A673 (cell line): ENCODE measurements at regions not wholly inside any gene's neighbourhood (a gene's known extent, or its start where the extent isn't known, plus 50 kb on each side); places are given as distances from the start of the nearest gene placed in this dataset.

Experiments
- BruUV-seq: library from RNA; stranded (reverse); fragments of 400-500 nt; replicated peaks from 2 replicates; lab custom pipeline; 2021; lab: Mats Ljungman, UMichigan
- CTCF ChIA-PET: fragments of 300-600 bp; sonication (Branson Sonifier 250); formaldehyde crosslinking; loops from one replicate; lab custom pipeline; 2022; ENCODE audit warnings: antibody characterized with exemption; lab: Charles Lee
- POLR2A ChIA-PET: fragments of 300-600 bp; sonication (Branson Sonifier 250); formaldehyde crosslinking; loops from one replicate; lab custom pipeline; 2022; ENCODE audit warnings: antibody characterized with exemption; ENCODE audit not compliant: low non-redundant PET; lab: Charles Lee
- DNase-seq: peaks from one replicate; pipeline ENCODE4 v3.0.0-alpha.2; 2015; ENCODE audit warnings: low spot score
- H3K27ac ChIP-seq: fragments of 200-600 bp; sonication (generic); 2 replicates; pipeline ENCODE4 v1.5.1; 2016; ENCODE audit warnings: mixed run types, low read depth, mild to moderate bottlenecking, mixed read lengths, antibody characterized with exemption, low read length; ENCODE audit not compliant: poor library complexity, severe bottlenecking
- H3K27me3 ChIP-seq: fragments of 200-600 bp; sonication (generic); replicated peaks from 2 replicates; pipeline ENCODE4 v1.6.1; 2017; ENCODE audit warnings: mixed run types, low read depth, mild to moderate bottlenecking, mixed read lengths, antibody characterized with exemption, low read length; ENCODE audit not compliant: insufficient read depth, poor library complexity
- H3K36me3 ChIP-seq: fragments of 200-600 bp; sonication (generic); 2 replicates; pipeline ENCODE4 v1.6.1; 2016; ENCODE audit warnings: mixed run types, mild to moderate bottlenecking, mixed read lengths, antibody characterized with exemption, low read length; ENCODE audit not compliant: insufficient read depth, poor library complexity, severe bottlenecking
- H3K4me1 ChIP-seq: fragments of 200-600 bp; sonication (generic); 2 replicates; pipeline ENCODE4 v1.6.1; 2017; ENCODE audit warnings: mixed run types, mild to moderate bottlenecking, mixed read lengths, antibody characterized with exemption, low read length; ENCODE audit not compliant: insufficient read depth, poor library complexity, severe bottlenecking
- H3K4me3 ChIP-seq: fragments of 200-600 bp; sonication (generic); 2 replicates; pipeline ENCODE4 v1.5.1; 2016; ENCODE audit warnings: low read depth, mixed run types, mild to moderate bottlenecking, mixed read lengths, low read length; ENCODE audit not compliant: poor library complexity, severe bottlenecking
- H3K9me3 ChIP-seq: fragments of 200-600 bp; sonication (generic); 2 replicates; pipeline ENCODE4 v1.6.1; 2016; ENCODE audit warnings: mixed run types, low read depth, mild to moderate bottlenecking, mixed read lengths, antibody characterized with exemption, low read length; ENCODE audit not compliant: poor library complexity, severe bottlenecking
- CTCF ChIP-seq: fragments of 300-800, 200-600 bp; sonication (generic); conservative IDR thresholded peaks from 2 replicates; pipeline ENCODE4 v1.5.1; 2017; ENCODE audit warnings: low read depth, mild to moderate bottlenecking, antibody characterized with exemption, low read length, moderate library complexity, mixed read lengths
- EZH2 ChIP-seq: fragments of 200-600 bp; sonication (generic); IDR thresholded peaks from 2 replicates; pipeline ENCODE4 v1.6.1; 2017; ENCODE audit warnings: borderline replicate concordance, low read depth, mild to moderate bottlenecking, mixed read lengths, antibody characterized with exemption, low read length; ENCODE audit not compliant: poor library complexity, severe bottlenecking
- intact Hi-C: fragments of 100-400 bp; cut with micrococcal nuclease; formaldehyde crosslinking; loops from one replicate; pipeline ENCODE4 v1.10.0; 2022; ENCODE audit not compliant: unreplicated experiment

GRCh38 chr1:25129380-25129779, 102.9 kb downstream of the SYF2 start:
- Histone ChIP-seq H3K27me3 (no peaks in the 10 kb centered on the region), H3K4me1 (no peaks in the 10 kb centered on the region), H3K4me3 (no peak overlapping the region), H3K27ac (no peak overlapping the region), H3K9me3 (no peaks in the 10 kb centered on the region), H3K36me3 (no peaks in the 10 kb centered on the region)
- ChIA-PET POLR2A (no interaction called here), CTCF (interaction anchor here (0.6 kb wide), 2 partner anchors 9 to 659 kb away, joined by 4 to 5 read pairs; no protein-coding TSS in a partner anchor)
- intact Hi-C loops: no loop called here
- TF ChIP-seq CTCF (no peak), EZH2 (no peak)
- DNase-seq: no peak
- no TSS peak for BruUV-seq

GRCh38 chr1:25128121-25128621, 104.1 kb downstream of the SYF2 start:
- CTCF ChIA-PET: no interaction called here
- H3K27ac ChIP-seq: no peak overlapping the region
- no peak for DNase-seq
- no peak overlapping the region for H3K4me3 ChIP-seq
- BruUV-seq: no TSS peak
- POLR2A ChIA-PET: no interaction called here
- intact Hi-C loops: no loop called here
- H3K36me3 ChIP-seq: no peaks in the 10 kb centered on the region
- no peak for TF ChIP-seq EZH2
- no peak for TF ChIP-seq CTCF
- no peaks in the 10 kb centered on the region for H3K4me1 ChIP-seq
- H3K9me3 ChIP-seq: no peaks in the 10 kb centered on the region
- H3K27me3 ChIP-seq: no peaks in the 10 kb centered on the region

- no peak for TF ChIP-seq EZH2
- TF ChIP-seq CTCF: no peak
- no peak overlapping the region for H3K4me3 ChIP-seq
- intact Hi-C loops: no loop called here
- H3K27me3 ChIP-seq: no peaks in the 10 kb centered on the region
- H3K9me3 ChIP-seq: no peaks in the 10 kb centered on the region
- POLR2A ChIA-PET: no interaction called here
- no peak for DNase-seq
- H3K4me1 ChIP-seq: no peaks in the 10 kb centered on the region
- no peaks in the 10 kb centered on the region for H3K36me3 ChIP-seq
- CTCF ChIA-PET: no interaction called here
- no TSS peak for BruUV-seq
- no peak overlapping the region for H3K27ac ChIP-seq
These were observed 105.7 kb downstream of the SYF2 start for GRCh38 chr1:25126562-25126961.
